ENCODE measurements at regions not wholly inside any gene's neighbourhood (a gene's known extent, or its start where the extent isn't known, plus 50 kb on each side); places are given as distances from the start of the nearest gene placed in this dataset.

GRCh38 chr2:15773204-15773603 lies 167.1 kb upstream of the MYCN start:
- TF ChIP-seq POLR2A (IDR thresholded peaks at IDR 0.05; ENCODE audit: low read depth) (no peak), CTCF (IDR thresholded peaks at IDR 0.05) (no peak), POLR2AphosphoS5 (IDR thresholded peaks at IDR 0.05) (no peak), EP300 (IDR thresholded peaks at IDR 0.05) (no peak)

Data from esophagus muscularis mucosa (tissue), 4 donors.